HT1080 (cell line): ENCODE measurements at regions not wholly inside any gene's neighbourhood (a gene's known extent, or its start where the extent isn't known, plus 50 kb on each side); places are given as distances from the start of the nearest gene placed in this dataset. TPM values are rescaled to one million over a fixed set of nuclear protein-coding genes. Genes with fewer than 3 reads are reported as not detected.

Experiments
- DNase-seq: peaks from one replicate; pipeline ENCODE4 v3.0.0-alpha.2; 2015; ENCODE audit warnings: low read depth
- small RNA-seq: library from RNA; depleted of rRNA; stranded (forward); fragments of <200 nt; gene quantifications from one replicate; pipeline ENCODE3, GENCODE V24; 2014

DNA sequence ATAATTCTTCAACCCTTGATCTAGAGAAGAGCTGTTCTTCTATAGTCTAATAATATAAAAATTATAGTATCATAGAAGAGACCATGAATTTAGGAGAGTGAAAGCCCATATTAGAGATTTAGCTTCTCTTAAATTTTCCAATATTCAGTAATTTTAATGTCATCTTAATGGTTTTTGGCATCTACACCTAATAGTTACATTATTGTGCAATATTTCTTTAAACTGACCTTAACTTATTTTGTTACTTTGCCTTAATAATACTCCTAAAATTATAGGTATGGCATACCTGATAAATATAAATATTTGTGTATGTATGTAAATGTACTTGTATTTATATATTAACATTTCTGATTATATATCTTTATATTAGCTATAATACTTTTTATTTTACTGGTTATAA, 78.0 kb upstream of the CWC22 start:
- DNase-seq = no peak

DNA sequence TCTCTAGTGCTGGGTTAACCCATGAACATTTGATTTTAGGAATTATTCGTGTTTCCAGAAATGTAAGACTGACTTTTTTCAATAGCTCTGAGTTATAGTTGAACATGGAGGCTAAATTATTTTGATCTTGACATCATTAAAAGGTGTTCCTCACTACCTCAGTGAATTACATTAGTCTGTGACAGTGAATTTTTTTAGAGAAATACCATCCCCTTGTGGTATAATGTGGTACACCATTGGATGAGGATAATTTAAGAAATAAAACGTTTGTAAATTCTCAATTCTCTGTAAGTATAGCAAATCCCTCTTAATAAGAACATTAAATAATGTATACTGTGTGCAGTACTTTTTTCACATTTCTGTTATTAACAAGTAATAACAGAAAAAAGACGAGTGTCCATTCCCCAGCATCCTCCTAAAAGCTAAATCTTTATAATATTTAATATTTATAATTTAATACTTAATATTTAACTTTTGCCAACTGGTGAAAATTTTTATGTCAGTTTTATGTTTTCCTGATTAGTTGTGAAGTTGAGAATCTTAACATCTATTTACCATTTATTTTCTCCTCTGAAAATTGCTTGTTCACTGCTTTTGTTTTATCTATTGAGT, 70.3 kb upstream of the CWC22 start:
- peak; percentile 30 for DNase-seq

DNA sequence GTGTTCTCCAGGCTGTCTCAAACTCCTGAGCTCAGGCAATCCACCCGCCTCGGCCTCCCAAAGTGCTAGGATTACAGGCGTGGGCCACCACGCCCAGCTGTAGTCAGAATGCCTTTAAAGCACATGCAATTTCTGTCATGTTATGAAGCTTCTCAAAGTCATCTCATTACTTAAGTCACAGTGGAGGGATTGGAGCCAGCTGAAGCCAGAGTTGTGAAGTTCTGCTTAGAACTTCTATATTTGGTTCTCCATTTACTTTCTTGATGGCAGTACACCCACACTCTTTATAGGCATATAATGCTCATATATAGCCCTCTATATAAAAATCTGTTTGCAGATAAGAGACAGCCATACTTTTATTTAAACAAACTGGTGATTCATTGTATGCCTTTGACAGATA, 68.8 kb upstream of the CWC22 start:
- no peak for DNase-seq

DNA sequence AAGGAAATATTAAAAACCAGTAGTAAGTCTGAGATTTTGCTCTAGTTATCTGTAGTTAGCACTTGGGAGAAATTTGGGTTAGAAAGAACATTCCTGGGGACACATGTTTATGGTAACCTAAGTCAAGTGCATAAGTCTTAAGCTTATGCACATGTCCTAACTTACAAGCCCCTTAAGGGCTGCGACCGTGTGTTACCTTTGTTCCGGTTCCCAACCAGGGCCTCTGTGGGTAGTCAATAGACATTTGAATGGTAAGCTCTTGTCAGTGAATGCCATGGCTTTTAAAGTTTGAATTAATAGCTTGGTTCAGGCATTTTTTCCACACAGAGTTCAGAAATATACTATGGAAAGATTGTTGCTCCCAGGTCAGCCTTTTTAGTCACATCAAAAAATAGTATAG, 64.7 kb upstream of the CWC22 start:
- DNase-seq = no peak

DNA sequence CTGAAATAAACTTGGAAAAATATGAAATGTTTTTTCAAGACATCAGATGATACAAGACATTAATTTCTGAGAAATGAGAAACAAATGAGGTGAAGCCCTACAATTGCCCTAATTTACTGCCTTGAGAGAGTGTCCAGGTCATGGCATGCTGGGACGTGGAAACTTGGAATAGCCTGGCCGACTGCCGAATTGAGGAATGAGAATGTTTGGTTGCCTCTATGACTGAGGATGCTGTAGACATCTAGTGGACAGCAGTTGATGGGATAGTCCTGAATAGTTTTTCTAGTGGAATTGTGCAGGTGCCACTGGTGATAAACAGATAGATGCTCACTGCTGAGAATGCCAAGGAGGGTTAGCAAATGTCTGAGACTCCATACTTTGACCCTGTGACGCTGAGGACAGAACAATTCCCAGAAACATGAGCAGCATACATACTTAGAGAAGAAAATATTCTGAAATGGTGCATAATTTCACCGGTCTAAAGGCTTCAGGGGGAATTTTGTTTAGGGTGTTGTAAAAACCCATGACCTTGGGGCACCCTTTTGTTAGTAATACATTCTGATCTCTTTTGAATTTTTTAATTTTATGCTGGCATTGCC, 56.5 kb upstream of the CWC22 start:
- DNase-seq = peak; percentile 15

DNA sequence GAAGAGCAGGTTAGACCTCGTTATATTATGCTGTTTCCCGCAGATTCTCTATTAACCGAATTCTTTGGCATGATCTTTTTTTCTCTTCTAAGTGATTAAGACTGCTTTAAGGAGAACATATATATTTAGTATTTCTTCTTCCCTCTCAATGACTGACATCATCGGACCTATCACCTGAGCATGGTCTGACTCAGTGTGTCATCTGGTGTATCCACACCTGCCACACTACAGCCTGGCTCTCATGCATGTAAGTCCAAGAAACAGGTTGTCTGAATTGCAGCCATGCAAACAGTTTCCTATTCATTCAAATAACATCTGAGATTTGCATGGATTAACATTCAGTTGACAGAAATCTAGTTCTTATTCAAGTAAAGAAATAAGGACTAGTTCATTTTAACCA, 55.1 kb upstream of the CWC22 start:
- DNase-seq = no peak

DNA sequence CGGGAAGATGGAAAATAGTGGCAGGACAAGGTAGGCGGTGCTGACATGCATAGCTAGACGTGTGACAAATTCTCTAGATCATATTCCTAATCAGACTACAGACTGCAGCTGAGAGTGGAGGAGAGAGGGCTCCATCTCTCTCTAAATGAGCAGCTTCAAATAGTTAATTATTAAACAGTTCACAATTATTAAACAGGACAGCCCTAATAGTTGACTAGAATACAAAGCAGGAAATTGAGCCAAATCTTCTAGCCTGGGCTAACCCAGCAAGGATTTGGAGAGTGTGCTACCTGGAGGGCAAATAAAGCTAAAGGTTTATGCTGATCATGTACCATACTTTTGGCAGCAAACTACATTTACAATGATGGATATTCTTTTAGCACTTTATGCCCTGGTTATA, 54.4 kb upstream of the CWC22 start:
- DNase-seq = no peak

DNA sequence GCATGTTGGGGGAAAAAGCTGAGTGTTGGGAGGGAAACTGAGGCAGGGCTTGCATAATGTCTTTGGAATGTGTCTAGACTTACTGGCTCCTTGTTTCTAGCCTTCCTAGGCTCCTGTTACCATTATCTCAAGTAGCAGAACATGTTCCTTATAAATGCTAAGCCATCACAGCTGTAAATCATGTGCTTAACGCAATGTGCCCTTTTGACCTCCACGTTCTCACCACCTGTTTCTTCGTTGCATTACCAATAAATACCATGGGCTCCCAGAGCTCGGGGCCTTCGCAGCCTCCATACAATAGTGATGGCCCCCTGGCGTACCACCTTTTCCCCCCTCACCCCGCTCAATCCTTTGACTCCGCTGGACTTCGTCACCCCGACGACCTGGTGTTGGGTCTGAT, 54.0 kb upstream of the CWC22 start:
- no peak for DNase-seq

DNA sequence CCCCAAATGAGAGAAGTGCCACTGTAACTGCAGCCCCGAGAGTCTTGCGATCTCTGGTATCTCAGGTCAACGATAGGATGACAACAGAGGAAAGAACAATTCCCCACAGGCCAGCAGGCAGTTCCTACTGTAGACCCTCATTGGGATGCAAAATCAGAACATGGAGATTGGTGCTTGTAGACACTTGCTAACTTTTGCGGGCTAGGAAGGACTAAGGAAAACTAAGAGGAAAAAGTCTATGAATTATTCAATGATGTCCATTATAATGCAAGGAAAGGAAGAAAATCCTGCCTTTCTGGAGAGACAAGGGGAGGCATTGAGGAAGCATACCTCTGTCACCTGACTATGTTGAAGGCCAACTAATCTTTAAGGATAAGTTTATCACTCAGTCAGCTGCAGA, 51.9 kb upstream of the CWC22 start:
- DNase-seq = no peak

DNA sequence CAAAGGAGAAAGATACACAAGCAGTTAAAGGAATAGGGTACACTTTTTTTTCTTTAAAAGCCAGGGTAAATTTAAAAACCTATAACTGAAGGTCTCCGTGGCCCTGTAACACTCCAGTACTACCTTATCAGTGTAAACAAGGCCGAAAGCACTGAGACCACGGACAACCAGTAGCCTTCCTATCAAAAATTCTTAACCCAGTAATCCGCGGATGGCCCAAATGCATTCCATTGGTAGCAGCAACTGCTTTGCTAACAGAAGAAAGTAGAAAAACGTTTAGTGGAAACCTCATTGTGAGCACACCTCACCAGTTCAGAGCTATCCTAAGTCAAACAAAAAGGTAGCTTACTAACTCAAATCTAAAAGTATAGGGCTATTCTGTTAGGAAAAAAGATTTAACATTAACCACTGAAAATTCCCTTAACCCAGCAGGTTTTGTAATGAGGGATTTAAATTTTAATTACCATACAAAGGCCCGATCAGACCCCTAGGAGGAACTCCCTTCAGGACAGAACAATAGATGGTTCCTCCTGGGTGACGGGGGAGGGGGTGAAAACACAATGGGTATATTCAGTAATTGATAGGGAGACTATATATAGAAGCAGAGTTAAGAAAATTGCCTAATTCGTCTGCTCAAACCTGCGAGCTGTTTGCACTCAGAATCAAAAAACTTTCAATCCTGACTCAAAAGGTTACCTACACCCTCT, 50.8 kb upstream of the CWC22 start:
- DNase-seq = no peak

Small RNA genes lying in the stretch of these regions (small RNA-seq; reads per million reads assigned to genes)
- not detected for gene AC012669.1
